GM19468 (cell line): ENCODE measurements at regions not wholly inside any gene's neighbourhood (a gene's known extent, or its start where the extent isn't known, plus 50 kb on each side); places are given as distances from the start of the nearest gene placed in this dataset.
"Not testable (repeated sequence)": the region's sequence is repeated elsewhere in the genome, so short reads cannot be mapped to it uniquely, and the experiment has no call there.

Source experiments
- ATAC-seq: cut with Tn5 transposase; IDR thresholded peaks from one replicate; pipeline ENCODE4 v1.9.1; 2021; ENCODE audit warnings: mild to moderate bottlenecking, moderate library complexity, moderate number of reproducible peaks; ENCODE audit not compliant: unreplicated experiment; ENCODE audit errors: extremely low read depth

- ATAC-seq: no peak
Measured at GRCh38 chr3:159487304-159487703, 501.3 kb upstream of the IL12A start.

DNA sequence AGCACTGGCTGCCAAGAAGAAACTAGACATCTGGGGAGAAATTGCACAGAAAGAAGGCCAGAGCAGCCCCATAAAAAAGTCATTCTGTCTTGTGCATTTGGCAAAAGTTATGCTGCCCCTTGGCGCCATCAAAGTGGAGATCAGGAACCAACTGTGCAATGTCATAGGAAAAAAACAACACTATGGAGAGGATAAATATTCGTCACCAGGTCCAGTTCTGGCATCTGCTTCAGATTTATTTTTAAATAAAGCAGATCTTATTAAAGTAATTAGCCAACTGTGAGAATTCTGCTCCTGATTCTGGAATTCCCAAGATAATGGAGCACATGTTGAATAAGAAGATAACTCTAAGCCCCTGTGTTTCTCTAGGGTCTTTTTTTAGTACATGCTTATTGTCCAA is 500.0 kb upstream of the IL12A start:
- no peak for ATAC-seq

GRCh38 chr3:159497361-159497760 is 491.3 kb upstream of the IL12A start:
- no peak for ATAC-seq

DNA sequence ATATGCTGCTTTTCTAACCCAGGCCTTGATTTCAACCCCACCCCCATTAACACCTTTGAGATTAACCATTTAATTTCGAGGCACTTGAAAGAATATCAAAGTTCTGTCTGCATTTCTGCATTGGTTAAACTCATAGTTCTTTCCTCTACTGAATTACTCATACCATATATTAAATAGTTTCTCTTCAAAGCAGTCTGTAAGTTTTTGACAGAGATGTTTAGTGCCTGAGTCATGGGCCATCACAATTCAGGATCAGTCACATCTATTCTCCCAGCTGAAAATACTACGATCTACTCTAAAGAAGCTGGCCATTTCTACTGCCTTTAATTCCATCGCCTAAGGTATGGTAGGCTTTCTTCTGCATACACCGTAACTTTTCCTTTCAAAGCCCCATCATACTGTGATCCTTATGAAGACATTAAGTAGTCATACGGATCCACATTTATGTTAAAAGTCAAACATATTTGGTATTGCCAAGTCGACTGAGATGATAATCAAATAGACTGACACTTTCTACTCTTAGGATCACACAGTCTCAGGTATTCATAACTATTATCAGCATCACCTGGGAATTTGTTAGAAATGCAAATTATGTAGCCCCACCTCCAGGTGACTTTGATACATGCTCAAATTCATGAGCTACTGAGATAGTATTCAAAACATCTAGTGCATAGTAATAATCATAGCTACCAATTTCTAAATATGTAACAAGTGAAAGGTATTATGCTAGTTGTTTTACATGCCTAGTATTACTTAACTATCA is 489.4 kb upstream of the IL12A start:
- no peak for ATAC-seq

GRCh38 chr3:159501029-159501428 is 487.6 kb upstream of the IL12A start:
- ATAC-seq: no peak

GRCh38 chr3:159502986-159503385 is 485.6 kb upstream of the IL12A start:
- ATAC-seq: no peak

DNA sequence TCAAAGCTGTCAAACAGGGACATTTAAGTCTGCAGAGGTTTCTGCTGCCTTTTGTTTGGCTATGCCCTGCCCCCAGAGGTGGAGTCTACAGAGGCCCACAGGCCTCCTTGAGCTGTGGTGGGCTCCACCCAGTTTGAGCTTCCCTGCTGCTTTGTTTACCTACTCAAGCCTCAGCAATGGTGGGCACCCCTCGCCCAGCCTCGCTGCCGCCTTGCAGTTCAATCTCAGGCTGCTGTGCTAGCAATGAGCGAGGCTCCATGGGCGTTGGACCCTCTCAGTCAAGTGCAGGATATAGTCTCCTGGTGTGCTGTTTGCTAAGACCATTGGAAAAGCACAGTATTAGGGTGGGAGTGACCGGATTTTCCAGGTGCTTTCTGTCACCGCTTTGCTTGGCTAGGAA is 477.6 kb upstream of the IL12A start:
- ATAC-seq: not testable (repeated sequence)

DNA sequence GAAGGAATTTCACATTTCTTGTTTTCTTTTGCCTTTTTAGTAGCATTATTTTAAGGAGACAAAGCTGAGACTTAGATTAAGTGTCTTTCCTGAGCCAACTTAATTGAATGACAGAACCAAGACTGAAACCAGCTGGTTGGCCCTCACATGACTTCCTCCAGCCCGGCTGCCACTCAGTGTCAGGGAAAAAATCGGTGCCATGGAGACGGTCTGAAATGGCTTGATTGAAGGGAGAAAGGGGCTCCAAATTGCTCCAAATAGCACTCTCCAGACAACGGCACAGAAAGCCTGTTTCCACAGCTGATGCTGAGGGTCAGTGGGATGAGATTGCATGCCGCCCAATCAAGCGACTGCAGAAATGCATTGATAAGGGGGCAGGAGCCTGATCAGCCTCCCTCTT is 475.2 kb upstream of the IL12A start:
- ATAC-seq: no peak

- no peak for ATAC-seq
Measured at GRCh38 chr3:159513867-159514380, 474.7 kb upstream of the IL12A start.

- no peak for ATAC-seq
Measured at GRCh38 chr3:159517105-159517504, 471.5 kb upstream of the IL12A start.

DNA sequence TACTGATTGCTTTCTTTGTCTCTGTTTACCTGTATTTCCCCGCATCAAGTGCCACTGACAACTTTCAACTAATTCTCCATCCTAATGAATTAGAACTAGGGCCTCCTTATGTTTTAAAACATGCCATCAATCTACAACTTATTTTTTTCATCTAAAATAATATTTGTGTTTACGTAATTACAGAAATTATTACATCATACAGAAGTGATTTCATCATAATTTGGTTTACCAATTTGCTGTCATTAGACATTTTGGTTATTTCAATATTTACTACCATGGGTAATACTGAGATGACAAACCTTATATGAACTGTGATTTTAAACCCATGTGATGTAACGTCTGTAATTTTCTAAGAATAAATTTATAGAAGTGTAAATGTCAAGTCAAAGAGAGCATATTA is 468.0 kb upstream of the IL12A start:
- ATAC-seq: no peak

GRCh38 chr3:159522276-159522675 is 466.4 kb upstream of the IL12A start:
- no peak for ATAC-seq

DNA sequence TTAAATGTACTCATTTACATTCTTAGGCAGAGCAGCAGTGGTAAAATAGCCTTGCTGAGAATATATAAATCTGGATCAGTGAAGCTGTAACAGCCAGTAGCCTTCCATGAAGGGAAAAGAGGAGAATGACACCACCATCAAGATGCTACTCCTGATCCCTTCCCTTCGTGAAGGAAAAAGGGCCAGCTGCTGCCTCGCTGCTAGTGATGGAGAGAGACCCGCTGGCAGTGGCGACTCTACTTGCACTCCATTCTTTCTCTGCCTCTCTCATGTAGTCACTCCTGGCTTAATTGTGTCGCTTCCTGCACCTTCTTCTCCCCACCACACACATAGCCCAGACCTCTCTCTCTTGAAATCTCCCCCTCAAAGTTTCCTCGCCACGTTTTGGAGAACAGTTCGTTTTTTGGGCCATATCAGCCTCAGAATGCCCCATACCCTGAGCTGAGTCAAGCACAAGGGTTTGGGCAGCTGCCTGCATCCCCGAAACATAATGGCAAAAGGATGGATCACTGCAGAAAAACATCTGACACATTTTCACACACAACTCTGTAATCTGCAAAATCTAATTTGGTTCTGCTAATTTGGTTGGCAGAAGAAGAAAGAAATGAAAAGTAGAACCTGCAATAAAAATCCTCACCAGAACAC is 460.3 kb upstream of the IL12A start:
- ATAC-seq: no peak

- no peak for ATAC-seq
Measured at GRCh38 chr3:159532577-159532976, 456.1 kb upstream of the IL12A start.

GRCh38 chr3:159534496-159534895 is 454.1 kb upstream of the IL12A start:
- no peak for ATAC-seq

GRCh38 chr3:159536876-159537275 is 451.8 kb upstream of the IL12A start:
- ATAC-seq: no peak

- no peak for ATAC-seq
Measured at GRCh38 chr3:159538507-159538906, 450.1 kb upstream of the IL12A start.

DNA sequence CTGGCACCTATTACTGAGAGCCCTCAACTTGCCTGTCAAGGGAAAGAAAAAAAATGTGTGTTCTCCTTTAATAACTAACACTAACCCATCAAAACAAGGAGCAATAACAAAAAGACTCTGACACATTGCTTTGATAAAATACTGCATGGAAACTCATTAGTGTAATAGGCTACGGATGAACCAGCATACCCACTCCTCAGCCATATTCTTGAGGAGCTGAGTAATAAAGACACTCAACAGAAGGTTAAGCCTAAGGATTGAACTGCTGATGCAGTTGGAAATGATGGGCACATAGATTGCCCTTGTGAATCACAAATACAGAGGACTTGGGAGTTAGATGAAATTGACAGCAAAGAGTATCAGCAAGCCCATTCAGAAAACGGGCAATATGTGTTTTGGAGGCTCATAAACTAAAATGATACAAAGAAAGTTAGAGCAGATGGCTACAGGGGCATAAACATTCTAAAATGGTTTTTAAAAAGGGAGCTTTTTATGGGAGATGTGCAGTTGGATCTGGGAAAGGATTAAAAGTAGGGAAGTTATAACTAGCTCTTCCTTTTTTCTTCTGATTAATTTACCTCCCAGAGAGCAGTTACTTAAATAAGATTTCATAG is 447.6 kb upstream of the IL12A start:
- no peak for ATAC-seq

GRCh38 chr3:159548675-159549335 is 439.8 kb upstream of the IL12A start:
- no peak for ATAC-seq

DNA sequence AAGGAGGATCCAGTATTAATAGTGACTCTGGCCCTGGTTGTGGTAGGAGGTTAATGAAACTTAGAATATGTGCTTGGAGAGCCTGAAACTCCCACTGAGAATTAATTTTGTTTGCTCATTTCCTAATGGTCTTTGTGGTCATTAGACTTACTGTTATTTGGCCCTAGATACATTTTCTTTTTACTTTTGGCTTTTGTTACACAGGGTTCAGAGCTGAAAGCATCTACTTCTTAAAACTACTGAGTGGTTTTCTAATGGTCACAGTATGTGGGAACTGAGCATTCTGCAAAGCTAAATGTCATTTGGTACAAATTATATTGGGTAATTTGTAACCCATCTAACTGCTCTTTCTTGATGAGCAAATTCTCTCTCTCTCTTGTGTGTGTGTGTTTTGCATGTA is 433.4 kb upstream of the IL12A start:
- ATAC-seq: no peak

GRCh38 chr3:159559771-159560170 is 428.9 kb upstream of the IL12A start:
- ATAC-seq: no peak
